Neuron (in vitro differentiated cells): ENCODE measurements at regions not wholly inside any gene's neighbourhood (a gene's known extent, or its start where the extent isn't known, plus 50 kb on each side); places are given as distances from the start of the nearest gene placed in this dataset.

Source experiments
- H2AFZ ChIP-seq: one replicate; pipeline ENCODE4 v1.6.1; 2013; ENCODE audit warnings: low read depth, mild to moderate bottlenecking, inconsistent platforms, low read length, moderate library complexity
- H3K27me3 ChIP-seq: one replicate; pipeline ENCODE4 v1.6.1; 2013; ENCODE audit warnings: low read length; ENCODE audit not compliant: insufficient read depth
- H3K36me3 ChIP-seq: one replicate; pipeline ENCODE4 v1.6.1; 2013; ENCODE audit warnings: low read length; ENCODE audit not compliant: insufficient read depth
- H3K4me1 ChIP-seq: one replicate; pipeline ENCODE4 v1.6.1; 2013; ENCODE audit warnings: low read length; ENCODE audit not compliant: insufficient read depth
- H3K4me3 ChIP-seq: 2 replicates; pipeline ENCODE4 v1.5.1; 2013; ENCODE audit warnings: mild to moderate bottlenecking, low read length, moderate library complexity
- H3K9me3 ChIP-seq: one replicate; pipeline ENCODE4 v1.6.1; 2013; ENCODE audit warnings: low read length

- H3K27me3 ChIP-seq, result no peaks in the 10 kb centered on the region
- H3K4me1 ChIP-seq, result no peaks in the 10 kb centered on the region
- no peaks in the 10 kb centered on the region for H3K36me3 ChIP-seq
- H3K9me3 ChIP-seq, result no peaks in the 10 kb centered on the region
- H3K4me3 ChIP-seq, result no peak overlapping the region
- no peak overlapping the region for H2AFZ ChIP-seq
Measured at GRCh38 chr5:35393901-35394300, 163.6 kb upstream of the PRLR start.

DNA sequence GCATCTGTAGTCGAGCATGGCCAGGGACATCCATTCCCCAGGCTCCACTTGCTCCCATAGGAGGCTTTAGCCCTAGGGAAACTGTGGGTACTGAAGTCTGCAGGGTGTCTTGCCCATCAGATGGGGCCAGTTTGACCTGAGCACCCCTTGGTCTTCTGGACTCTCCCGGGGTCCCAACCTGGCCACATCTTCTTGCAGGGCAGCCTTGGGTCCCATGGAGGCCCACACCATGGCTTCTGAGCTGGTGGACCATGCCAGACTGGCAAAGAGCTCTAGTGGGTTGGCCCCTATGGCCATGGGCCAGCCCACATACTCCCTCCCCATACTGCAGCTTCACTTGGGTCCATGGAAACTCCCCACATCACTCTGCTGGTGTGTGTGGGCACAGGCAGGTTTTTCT, 154.4 kb upstream of the PRLR start:
- Histone ChIP-seq H3K4me1 (no peaks in the 10 kb centered on the region), H3K36me3 (no peaks in the 10 kb centered on the region), H2AFZ (no peak overlapping the region), H3K4me3 (no peak overlapping the region), H3K27me3 (no peaks in the 10 kb centered on the region), H3K9me3 (no peaks in the 10 kb centered on the region)

- no peaks in the 10 kb centered on the region for H3K4me1 ChIP-seq
- no peaks in the 10 kb centered on the region for H3K9me3 ChIP-seq
- H3K27me3 ChIP-seq, result no peaks in the 10 kb centered on the region
- H2AFZ ChIP-seq, result no peak overlapping the region
- no peak overlapping the region for H3K4me3 ChIP-seq
- no peaks in the 10 kb centered on the region for H3K36me3 ChIP-seq
Measured at GRCh38 chr5:35383041-35383440, 152.8 kb upstream of the PRLR start.

GRCh38 chr5:35377653-35378052, 147.4 kb upstream of the PRLR start:
- peaks cover 12% of the 10 kb centered on the region for H3K27me3 ChIP-seq
- no peaks in the 10 kb centered on the region for H3K4me1 ChIP-seq
- H3K36me3 ChIP-seq, result no peaks in the 10 kb centered on the region
- no peak overlapping the region for H2AFZ ChIP-seq
- H3K9me3 ChIP-seq, result no peaks in the 10 kb centered on the region
- H3K4me3 ChIP-seq, result no peak overlapping the region

GRCh38 chr5:35374584-35374983, 144.3 kb upstream of the PRLR start:
- H3K4me3 ChIP-seq, result no peak overlapping the region
- H3K9me3 ChIP-seq, result no peaks in the 10 kb centered on the region
- no peaks in the 10 kb centered on the region for H3K36me3 ChIP-seq
- H2AFZ ChIP-seq, result no peak overlapping the region
- peaks cover 22% of the 10 kb centered on the region for H3K27me3 ChIP-seq
- peaks cover 16% of the 10 kb centered on the region for H3K4me1 ChIP-seq

- Histone ChIP-seq H3K9me3 (no peaks in the 10 kb centered on the region), H3K36me3 (no peaks in the 10 kb centered on the region), H3K4me3 (no peak overlapping the region), H2AFZ (no peak overlapping the region), H3K27me3 (peaks cover 22% of the 10 kb centered on the region), H3K4me1 (peaks cover 16% of the 10 kb centered on the region)
Measured at GRCh38 chr5:35373249-35373648, 143.0 kb upstream of the PRLR start.

DNA sequence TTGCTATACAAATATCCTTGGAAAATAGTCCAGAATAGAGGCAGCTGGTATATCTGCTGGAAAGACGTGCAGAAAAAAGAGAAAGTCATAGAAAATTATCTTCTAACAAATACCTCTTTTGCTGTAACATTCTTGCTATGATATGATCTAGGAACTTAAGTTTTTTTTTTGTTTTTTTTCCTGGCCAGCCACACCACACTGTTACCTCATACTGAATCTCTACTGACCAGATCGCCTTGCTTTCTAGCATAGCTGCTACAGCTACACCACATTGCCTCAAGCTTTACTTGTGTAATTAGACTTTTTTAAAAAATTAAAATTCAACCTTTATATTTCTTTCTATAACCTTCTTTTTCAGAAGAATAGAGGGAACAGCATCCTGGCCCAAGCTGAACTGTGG, 142.2 kb upstream of the PRLR start:
- Histone ChIP-seq H3K9me3 (no peaks in the 10 kb centered on the region), H3K4me3 (no peak overlapping the region), H3K36me3 (no peaks in the 10 kb centered on the region), H2AFZ (no peak overlapping the region), H3K27me3 (peaks cover 22% of the 10 kb centered on the region), H3K4me1 (peaks cover 16% of the 10 kb centered on the region)

GRCh38 chr5:35371951-35372426, 141.7 kb upstream of the PRLR start:
- peaks cover 16% of the 10 kb centered on the region for H3K4me1 ChIP-seq
- H3K9me3 ChIP-seq, result no peaks in the 10 kb centered on the region
- H3K27me3 ChIP-seq, result peaks cover 19% of the 10 kb centered on the region
- no peaks in the 10 kb centered on the region for H3K36me3 ChIP-seq
- no peak overlapping the region for H2AFZ ChIP-seq
- H3K4me3 ChIP-seq, result no peak overlapping the region

- H3K4me3 ChIP-seq, result no peak overlapping the region
- no peak overlapping the region for H2AFZ ChIP-seq
Measured at GRCh38 chr5:35370871-35371270, 140.6 kb upstream of the PRLR start.

GRCh38 chr5:35369965-35370790, 139.9 kb upstream of the PRLR start:
- H3K36me3 ChIP-seq, result no peaks in the 10 kb centered on the region
- H2AFZ ChIP-seq, result no peak overlapping the region
- peaks cover 16% of the 10 kb centered on the region for H3K4me1 ChIP-seq
- H3K9me3 ChIP-seq, result no peaks in the 10 kb centered on the region
- no peak overlapping the region for H3K4me3 ChIP-seq
- peaks cover 19% of the 10 kb centered on the region for H3K27me3 ChIP-seq

More at GRCh38 chr5:35370871-35371270, 140.6 kb upstream of the PRLR start:
- Histone ChIP-seq H3K4me1 (peaks cover 16% of the 10 kb centered on the region), H3K27me3 (peaks cover 19% of the 10 kb centered on the region), H3K9me3 (no peaks in the 10 kb centered on the region), H3K36me3 (no peaks in the 10 kb centered on the region)

- peaks cover 17% of the 10 kb centered on the region for H3K27me3 ChIP-seq
- no peak overlapping the region for H2AFZ ChIP-seq
- peaks cover 16% of the 10 kb centered on the region for H3K4me1 ChIP-seq
- H3K9me3 ChIP-seq, result no peaks in the 10 kb centered on the region
- no peak overlapping the region for H3K4me3 ChIP-seq
- no peaks in the 10 kb centered on the region for H3K36me3 ChIP-seq
Measured at GRCh38 chr5:35367526-35367925, 137.2 kb upstream of the PRLR start.

DNA sequence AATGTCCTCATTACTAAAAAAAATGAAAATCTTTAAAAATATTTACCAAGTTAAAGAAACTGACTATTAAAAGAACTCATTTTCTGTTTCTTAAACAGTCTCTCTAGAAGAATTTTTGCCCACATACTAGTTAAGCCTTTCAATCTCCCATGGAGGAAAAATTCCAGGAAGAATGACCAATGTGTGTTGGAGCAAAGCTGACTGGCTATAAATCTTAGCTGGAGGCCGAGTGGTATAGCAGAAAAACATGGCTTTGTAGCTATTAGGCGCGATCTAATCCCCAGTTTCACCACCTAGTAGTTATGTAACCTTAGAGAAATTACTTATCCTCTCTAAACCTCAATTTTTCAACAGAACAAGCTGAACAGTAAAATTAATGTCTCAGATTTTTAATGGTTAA, 135.5 kb upstream of the PRLR start:
- peaks cover 9% of the 10 kb centered on the region for H3K27me3 ChIP-seq
- peaks cover 12% of the 10 kb centered on the region for H3K4me1 ChIP-seq
- no peak overlapping the region for H3K4me3 ChIP-seq
- no peaks in the 10 kb centered on the region for H3K9me3 ChIP-seq
- no peaks in the 10 kb centered on the region for H3K36me3 ChIP-seq
- no peak overlapping the region for H2AFZ ChIP-seq

DNA sequence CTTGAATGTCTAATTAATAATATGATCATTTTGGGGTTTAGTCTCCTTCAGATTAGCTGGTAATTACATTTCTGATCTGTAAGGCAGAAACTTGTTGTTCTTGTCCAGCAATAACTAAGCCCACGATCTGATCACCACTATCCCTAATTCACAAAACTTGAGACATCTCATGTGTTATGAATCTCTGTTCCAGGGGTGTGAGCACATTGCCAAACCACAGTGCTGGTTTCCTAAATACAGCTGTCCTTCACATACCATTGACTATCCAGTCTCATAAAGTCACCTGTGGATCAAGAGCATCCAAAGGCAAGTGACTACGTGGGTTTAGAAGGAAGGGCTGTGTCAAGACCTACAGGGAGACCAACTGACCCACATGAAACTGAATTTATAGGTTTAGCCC, 134.1 kb upstream of the PRLR start:
- Histone ChIP-seq H3K27me3 (peaks cover 9% of the 10 kb centered on the region), H3K36me3 (no peaks in the 10 kb centered on the region), H3K4me1 (no peaks in the 10 kb centered on the region), H2AFZ (no peak overlapping the region), H3K9me3 (no peaks in the 10 kb centered on the region), H3K4me3 (no peak overlapping the region)
